Esophagus muscularis mucosa (tissue), 4 donors: ENCODE measurements at regions not wholly inside any gene's neighbourhood (a gene's known extent, or its start where the extent isn't known, plus 50 kb on each side); places are given as distances from the start of the nearest gene placed in this dataset.

Source experiments
- DNase-seq: peaks from one replicate; pipeline ENCODE4 v3.0.0-alpha.2; 2017; ENCODE audit errors: extremely low spot score
- H3K27ac ChIP-seq, 4 donors: fragments of 200-600 bp; sonication (generic); replicated peaks in 1 of 4; 1 replicate in 3 of 4; 2 replicates in 1 of 4; pipeline ENCODE4 v1.5.1; 2016 to 2019; ENCODE audit warnings: mild to moderate bottlenecking in 1 of 4
- H3K27me3 ChIP-seq, 4 donors: fragments of 200-600 bp; sonication (generic); one replicate each; pipeline versions ENCODE4 v1.5.1 to v1.6.0; 2016 to 2019
- H3K36me3 ChIP-seq, 4 donors: fragments of 200-600 bp; sonication (generic); one replicate each; pipeline ENCODE4 v1.5.1; 2016 to 2019
- H3K4me1 ChIP-seq, 4 donors: fragments of 200-600 bp; sonication (generic); one replicate each; pipeline ENCODE4 v1.5.1; 2016 to 2019
- H3K4me3 ChIP-seq, 4 donors: fragments of 200-600 bp; sonication (generic); 1 replicate in 2 of 4; 2 replicates in 2 of 4; pipeline ENCODE4 v1.5.1; 2016 to 2019; ENCODE audit warnings: mild to moderate bottlenecking in 4 of 4, moderate library complexity in 1 of 4
- H3K9me3 ChIP-seq, 4 donors: fragments of 200-600 bp; sonication (generic); 1 replicate in 3 of 4; 2 replicates in 1 of 4; pipeline ENCODE4 v1.5.1; 2016 to 2019
- CTCF ChIP-seq, 3 experiments: fragments of 200-600 bp in 2 of 3; fragments of 450-650 bp in 1 of 3; sonication (generic) in 2 of 3; IDR thresholded peaks; one replicate each; pipeline ENCODE4 v1.5.1; 2017 to 2019; ENCODE audit warnings: antibody characterized with exemption in 3 of 3, mild to moderate bottlenecking in 2 of 3, moderate library complexity in 1 of 3
- EP300 ChIP-seq: sonication (generic); formaldehyde crosslinking; IDR thresholded peaks from one replicate; pipeline ENCODE4 v1.6.1; 2017; ENCODE audit warnings: antibody characterized with exemption
- POLR2A ChIP-seq: fragments of 450-650 bp; IDR thresholded peaks from one replicate; pipeline ENCODE4 v1.6.1; 2017; ENCODE audit warnings: antibody characterized with exemption, moderate library complexity, mild to moderate bottlenecking, low read depth
- POLR2AphosphoS5 ChIP-seq, 2 donors: sonication (generic); formaldehyde crosslinking; IDR thresholded peaks; one replicate each; pipeline ENCODE4 v1.6.1; 2017; ENCODE audit warnings: antibody characterized with exemption in 2 of 2
- WGBS: methylation state at CpG from one replicate; pipeline ENCODE4 v1.1.5; 2018; 5-methylcytosine and 5-hydroxymethylcytosine counted together
- intact Hi-C: fragments of 100-400 bp; cut with DNase I; formaldehyde crosslinking; loops from one replicate; pipeline ENCODE4 v1.15.1; 2023

GRCh38 chr1:99580451-99580850, 65.5 kb upstream of the PALMD start:
- intact Hi-C loops, result no loop called here
- Histone ChIP-seq H3K4me3 (no peak overlapping the region), H3K27ac (peak overlapping the region in 2 of 4 donors; percentile 15 to 18), H3K27me3 (no peaks in the 10 kb centered on the region), H3K4me1 (peaks cover 0 to 10% (median 2%) of the 10 kb centered on the region in 4 donors), H3K36me3 (no peaks in the 10 kb centered on the region), H3K9me3 (no peaks in the 10 kb centered on the region)
- peak; percentile 27 to 43 for TF ChIP-seq POLR2AphosphoS5 (IDR thresholded peaks at IDR 0.05)
- no peak for TF ChIP-seq CTCF (IDR thresholded peaks at IDR 0.05)
- WGBS, result 35% methylated on average over 5 of the region's 6 CpGs
- no peak for DNase-seq

DNA sequence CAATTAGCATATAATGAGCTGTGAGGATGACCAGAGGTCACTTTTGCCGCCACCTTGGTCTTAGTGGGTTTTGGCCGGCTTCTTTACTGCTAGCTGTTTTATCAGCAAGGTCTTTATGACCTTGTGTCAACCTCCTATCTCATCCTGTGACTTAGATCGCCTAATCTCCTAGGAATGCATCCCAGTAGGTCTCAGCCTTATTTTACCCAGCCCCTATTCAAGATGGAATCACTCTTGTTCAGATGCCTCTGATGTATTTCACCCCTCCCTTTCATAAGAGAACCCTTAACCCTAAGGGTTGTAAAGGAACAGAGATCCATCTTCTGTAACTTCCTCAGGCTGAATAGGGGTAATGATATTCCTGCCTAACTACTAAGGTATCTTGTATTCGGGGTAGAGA, 58.9 kb upstream of the PALMD start:
- H3K4me1 ChIP-seq, result peaks cover 0 to 15% (median 10%) of the 10 kb centered on the region in 4 donors
- no peaks in the 10 kb centered on the region for H3K36me3 ChIP-seq
- no peaks in the 10 kb centered on the region for H3K27me3 ChIP-seq
- TF ChIP-seq POLR2AphosphoS5 (IDR thresholded peaks at IDR 0.05) (no peak), POLR2A (no peak), CTCF (IDR thresholded peaks at IDR 0.05) (no peak), EP300 (no peak)
- H3K4me3 ChIP-seq, result no peak overlapping the region
- intact Hi-C loops, result no loop called here
- H3K27ac ChIP-seq, result no peak overlapping the region
- 76% methylated on average over 4 of the region's 4 CpGs for WGBS
- no peak for DNase-seq
- no peaks in the 10 kb centered on the region for H3K9me3 ChIP-seq

DNA sequence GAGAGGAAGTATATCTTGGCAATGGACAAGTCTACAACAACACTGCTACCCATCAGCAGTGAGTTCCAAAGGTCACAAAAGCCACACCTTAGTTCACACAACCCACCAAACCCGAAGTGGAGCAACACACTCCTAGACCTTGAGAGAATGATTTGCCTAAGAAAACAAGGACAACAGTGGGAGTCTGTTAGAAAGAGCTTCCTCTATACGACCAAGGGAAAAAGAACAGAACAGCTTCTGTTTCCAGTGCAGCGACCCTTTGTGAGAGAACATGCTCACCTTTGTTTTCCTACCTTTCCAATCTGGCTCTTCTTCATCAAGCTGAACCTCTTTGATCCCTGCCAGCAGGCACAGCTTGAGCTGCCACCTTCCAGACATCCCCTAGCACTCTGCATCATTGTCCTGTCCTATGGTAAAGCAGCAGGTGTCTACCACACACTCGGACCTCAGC, 56.7 kb upstream of the PALMD start:
- WGBS, result 88% methylated on average over 3 of the region's 4 CpGs
- Histone ChIP-seq H3K9me3 (no peaks in the 10 kb centered on the region), H3K27ac (no peak overlapping the region), H3K36me3 (no peaks in the 10 kb centered on the region), H3K4me3 (no peak overlapping the region), H3K4me1 (peaks cover 0 to 15% (median 10%) of the 10 kb centered on the region in 4 donors), H3K27me3 (no peaks in the 10 kb centered on the region)
- DNase-seq, result no peak
- intact Hi-C loops, result no loop called here
- no peak for TF ChIP-seq POLR2AphosphoS5 (IDR thresholded peaks at IDR 0.05)
- TF ChIP-seq POLR2A, result no peak
- no peak for TF ChIP-seq CTCF (IDR thresholded peaks at IDR 0.05)
- TF ChIP-seq EP300, result no peak

DNA sequence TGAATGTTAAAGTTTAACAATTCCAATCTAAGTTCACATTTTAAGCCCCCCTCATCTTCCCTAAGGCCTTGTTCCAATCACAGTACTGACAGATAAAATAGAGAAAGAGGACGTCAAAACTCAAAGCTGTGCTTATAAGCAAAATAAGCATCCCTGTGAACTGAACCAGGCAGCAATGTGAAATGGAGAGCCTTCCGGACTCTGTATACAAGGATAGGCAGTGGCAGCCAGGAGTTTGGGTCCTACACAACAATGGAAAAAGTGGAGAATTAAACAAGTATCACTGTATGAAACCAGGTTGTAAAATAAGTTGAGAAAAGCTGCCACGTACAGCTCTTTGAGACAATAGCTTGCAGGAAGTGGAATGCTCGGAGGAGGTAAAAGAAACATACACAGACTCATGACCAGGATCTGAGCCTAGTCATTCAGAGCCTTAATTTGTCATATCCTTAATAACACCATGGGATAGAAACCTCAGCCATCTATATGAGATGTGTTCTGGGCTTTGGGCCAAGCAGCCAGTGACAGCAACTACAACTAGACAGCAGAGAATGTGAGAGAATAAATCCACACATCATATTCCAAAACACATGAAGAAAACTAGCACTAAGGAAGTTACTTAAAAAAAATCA, 55.2 kb upstream of the PALMD start:
- intact Hi-C loops, result no loop called here
- TF ChIP-seq POLR2A (no peak), EP300 (no peak), CTCF (IDR thresholded peaks at IDR 0.05) (no peak), POLR2AphosphoS5 (IDR thresholded peaks at IDR 0.05) (no peak)
- Histone ChIP-seq H3K4me3 (no peak overlapping the region), H3K4me1 (peaks cover 0 to 15% (median 10%) of the 10 kb centered on the region in 4 donors), H3K36me3 (no peaks in the 10 kb centered on the region), H3K27me3 (no peaks in the 10 kb centered on the region), H3K9me3 (no peaks in the 10 kb centered on the region), H3K27ac (peak overlapping the region in 3 of 4 donors; percentile 1 to 38 (median 5))
- 33% methylated on average over 4 of the region's 4 CpGs for whole genome bisulfite sequencing
- DNase-seq, result no peak

- WGBS, result 85% methylated on average over 1 of the region's 1 CpG
- no peak for TF ChIP-seq POLR2A
- TF ChIP-seq EP300, result no peak
- TF ChIP-seq CTCF (IDR thresholded peaks at IDR 0.05), result no peak
- TF ChIP-seq POLR2AphosphoS5 (IDR thresholded peaks at IDR 0.05), result no peak
- Histone ChIP-seq H3K27me3 (no peaks in the 10 kb centered on the region), H3K27ac (no peak overlapping the region), H3K4me3 (no peak overlapping the region), H3K36me3 (no peaks in the 10 kb centered on the region), H3K9me3 (no peaks in the 10 kb centered on the region), H3K4me1 (peaks cover 0 to 15% (median 10%) of the 10 kb centered on the region in 4 donors)
- intact Hi-C loops, result no loop called here
- DNase-seq, result no peak
Observed at GRCh38 chr1:99591886-99592285, 54.0 kb upstream of the PALMD start.
